NCI-H2107 treated with DMSO at 0.1 percent for 48 hours (cell line): ENCODE measurements at regions not wholly inside any gene's neighbourhood (a gene's known extent, or its start where the extent isn't known, plus 50 kb on each side); places are given as distances from the start of the nearest gene placed in this dataset.

Source experiments
- DNase-seq: peaks from one replicate; lab custom pipeline; 2025; ENCODE audit not compliant: unreplicated experiment; lab: John Stamatoyannopoulos, UW

GRCh38 chr18:26745288-26746181, 120.0 kb downstream of the AQP4 start:
- DNase-seq, result no peak

- no peak for DNase-seq
Measured at GRCh38 chr18:26741758-26742157, 123.7 kb downstream of the AQP4 start.

- no peak for DNase-seq
Measured at GRCh38 chr18:26741048-26741447, 124.5 kb downstream of the AQP4 start.

- no peak for DNase-seq
Measured at GRCh38 chr18:26740396-26740795, 125.1 kb downstream of the AQP4 start.

- DNase-seq, result no peak
Measured at GRCh38 chr18:26738706-26739105, 126.8 kb downstream of the AQP4 start.

GRCh38 chr18:26736301-26736700, 129.2 kb downstream of the AQP4 start:
- DNase-seq, result no peak

- DNase-seq, result no peak
Measured at GRCh38 chr18:26734760-26735159, 130.7 kb downstream of the AQP4 start.

- no peak for DNase-seq
Measured at GRCh38 chr18:26729449-26729848, 136.1 kb downstream of the AQP4 start.

- no peak for DNase-seq
Measured at GRCh38 chr18:26729008-26729407, 136.5 kb downstream of the AQP4 start.

- DNase-seq, result no peak
Measured at GRCh38 chr18:26723981-26724380, 141.5 kb downstream of the AQP4 start.

- DNase-seq, result no peak
Measured at GRCh38 chr18:26722565-26722931, 143.0 kb downstream of the AQP4 start.

- no peak for DNase-seq
Measured at GRCh38 chr18:26721854-26722564, 143.5 kb downstream of the AQP4 start.

- no peak for DNase-seq
Measured at GRCh38 chr18:26719896-26720295, 145.6 kb downstream of the AQP4 start.

- no peak for DNase-seq
Measured at GRCh38 chr18:26717123-26717719, 148.3 kb downstream of the AQP4 start.

GRCh38 chr18:26714739-26715138, 150.8 kb downstream of the AQP4 start:
- DNase-seq, result no peak

- no peak for DNase-seq
Measured at GRCh38 chr18:26711756-26712155, 153.8 kb downstream of the AQP4 start.

GRCh38 chr18:26710470-26711096, 154.9 kb downstream of the AQP4 start:
- DNase-seq, result peak; percentile 32

- no peak for DNase-seq
Measured at GRCh38 chr18:26709897-26710296, 155.6 kb downstream of the AQP4 start.

GRCh38 chr18:26708806-26709716, 156.4 kb downstream of the AQP4 start:
- DNase-seq, result no peak

- DNase-seq, result no peak
Measured at GRCh38 chr18:26706911-26707351, 158.6 kb downstream of the AQP4 start.
